Stomach (tissue), 4 donors: ENCODE measurements at regions not wholly inside any gene's neighbourhood (a gene's known extent, or its start where the extent isn't known, plus 50 kb on each side); places are given as distances from the start of the nearest gene placed in this dataset.

Experiments
- EP300 ChIP-seq: sonication (generic); formaldehyde crosslinking; IDR thresholded peaks from one replicate; pipeline ENCODE4 v1.6.1; 2017; ENCODE audit warnings: antibody characterized with exemption
- POLR2A ChIP-seq, 4 donors: fragments of 450-650 bp; IDR thresholded peaks; one replicate each; pipeline ENCODE4 v1.6.1; 2016; ENCODE audit warnings: antibody characterized with exemption in 4 of 4, control low read depth in 2 of 4, mild to moderate bottlenecking in 1 of 4, moderate library complexity in 1 of 4
- POLR2AphosphoS5 ChIP-seq, 3 donors: sonication (generic); formaldehyde crosslinking; IDR thresholded peaks; one replicate each; pipeline ENCODE4 v1.6.1; 2016; ENCODE audit warnings: antibody characterized with exemption in 3 of 3
- TF ChIP-seq, protein P1 (sequence below), 7 experiments: fragments of 450-650 bp in 4 of 7; fragments of 200-600 bp in 3 of 7; sonication (generic) in 3 of 7; IDR thresholded peaks; one replicate each; pipeline ENCODE4 v1.5.1; 2016 to 2019; ENCODE audit warnings: antibody characterized with exemption in 7 of 7, control low read depth in 2 of 7, mild to moderate bottlenecking in 1 of 7

DNA sequence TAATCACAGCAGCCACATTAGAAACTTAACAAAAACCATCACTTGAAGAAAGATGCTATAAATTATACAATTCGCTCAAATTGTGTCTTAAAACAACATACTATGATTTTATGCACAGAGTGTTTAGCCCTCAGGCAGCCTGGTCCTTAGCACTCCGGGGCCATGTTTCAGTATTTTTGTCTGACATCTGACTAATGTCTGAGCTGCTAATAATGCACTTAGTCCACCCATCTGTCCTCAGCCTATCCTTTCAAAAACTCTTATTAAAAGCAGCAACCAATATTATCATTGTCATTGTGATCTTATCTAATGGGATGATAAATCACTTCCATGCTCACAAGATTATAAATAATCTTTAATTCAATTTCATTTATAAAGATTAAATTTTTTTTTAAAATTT is 602.7 kb upstream of the FOXG1 start:
- TF ChIP-seq, protein P1, sequence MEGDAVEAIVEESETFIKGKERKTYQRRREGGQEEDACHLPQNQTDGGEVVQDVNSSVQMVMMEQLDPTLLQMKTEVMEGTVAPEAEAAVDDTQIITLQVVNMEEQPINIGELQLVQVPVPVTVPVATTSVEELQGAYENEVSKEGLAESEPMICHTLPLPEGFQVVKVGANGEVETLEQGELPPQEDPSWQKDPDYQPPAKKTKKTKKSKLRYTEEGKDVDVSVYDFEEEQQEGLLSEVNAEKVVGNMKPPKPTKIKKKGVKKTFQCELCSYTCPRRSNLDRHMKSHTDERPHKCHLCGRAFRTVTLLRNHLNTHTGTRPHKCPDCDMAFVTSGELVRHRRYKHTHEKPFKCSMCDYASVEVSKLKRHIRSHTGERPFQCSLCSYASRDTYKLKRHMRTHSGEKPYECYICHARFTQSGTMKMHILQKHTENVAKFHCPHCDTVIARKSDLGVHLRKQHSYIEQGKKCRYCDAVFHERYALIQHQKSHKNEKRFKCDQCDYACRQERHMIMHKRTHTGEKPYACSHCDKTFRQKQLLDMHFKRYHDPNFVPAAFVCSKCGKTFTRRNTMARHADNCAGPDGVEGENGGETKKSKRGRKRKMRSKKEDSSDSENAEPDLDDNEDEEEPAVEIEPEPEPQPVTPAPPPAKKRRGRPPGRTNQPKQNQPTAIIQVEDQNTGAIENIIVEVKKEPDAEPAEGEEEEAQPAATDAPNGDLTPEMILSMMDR (IDR thresholded peaks at IDR 0.05): no peak
- TF ChIP-seq POLR2AphosphoS5 (IDR thresholded peaks at IDR 0.05) (no peak), POLR2A (IDR thresholded peaks at IDR 0.05) (no peak), EP300 (no peak)
